Hepatocyte (in vitro differentiated cells): ENCODE measurements at regions not wholly inside any gene's neighbourhood (a gene's known extent, or its start where the extent isn't known, plus 50 kb on each side); places are given as distances from the start of the nearest gene placed in this dataset.

ENCODE experiments used
- DNase-seq: peaks from one replicate; pipeline ENCODE4 v3.0.0-alpha.2; 2016; ENCODE audit warnings: low spot score
- H2AFZ ChIP-seq: fragments of 200-600 bp; sonication (generic); 2 replicates; pipeline ENCODE4 v1.6.0; 2016; ENCODE audit warnings: antibody characterized with exemption, mild to moderate bottlenecking
- H3K27ac ChIP-seq: fragments of 200-600 bp; sonication (generic); 2 replicates; pipeline ENCODE4 v1.5.1; 2016; ENCODE audit warnings: mild to moderate bottlenecking
- H3K27me3 ChIP-seq: fragments of 200-600 bp; sonication (generic); 2 replicates; pipeline ENCODE4 v1.6.1; 2016
- H3K36me3 ChIP-seq: fragments of 200-600 bp; sonication (generic); replicated peaks from 2 replicates; pipeline ENCODE4 v1.5.1; 2016; ENCODE audit warnings: low read depth; ENCODE audit not compliant: insufficient read depth
- H3K4me1 ChIP-seq: fragments of 200-600 bp; sonication (generic); 2 replicates; pipeline ENCODE4 v1.5.1; 2016; ENCODE audit warnings: mild to moderate bottlenecking, moderate library complexity; ENCODE audit not compliant: insufficient read depth
- H3K4me2 ChIP-seq: fragments of 200-600 bp; sonication (generic); 2 replicates; pipeline ENCODE4 v1.6.0; 2016
- H3K4me3 ChIP-seq: fragments of 200-600 bp; sonication (generic); 2 replicates; pipeline ENCODE4 v1.5.1; 2016; ENCODE audit warnings: mild to moderate bottlenecking
- H3K79me2 ChIP-seq: fragments of 200-600 bp; sonication (generic); 2 replicates; pipeline ENCODE4 v1.6.0; 2017; ENCODE audit warnings: mild to moderate bottlenecking
- H3K9me2 ChIP-seq: fragments of 200-600 bp; sonication (generic); replicated peaks from 2 replicates; pipeline ENCODE4 v1.6.0; 2017; ENCODE audit warnings: mild to moderate bottlenecking; ENCODE audit not compliant: insufficient read depth
- H3K9me3 ChIP-seq: fragments of 200-600 bp; sonication (generic); 2 replicates; pipeline ENCODE4 v1.5.1; 2016; ENCODE audit warnings: low read depth, mild to moderate bottlenecking
- H4K20me1 ChIP-seq: fragments of 200-600 bp; sonication (generic); 2 replicates; pipeline ENCODE4 v1.6.0; 2016; ENCODE audit warnings: mild to moderate bottlenecking; ENCODE audit not compliant: insufficient read depth, poor library complexity, severe bottlenecking
- EZH2 ChIP-seq: fragments of 200-600 bp; sonication (generic); IDR thresholded peaks from 2 replicates; pipeline ENCODE4 v1.6.1; 2016; ENCODE audit warnings: antibody characterized with exemption, mild to moderate bottlenecking, borderline replicate concordance
- EZH2phosphoT487 ChIP-seq: fragments of 200-600 bp; sonication (generic); IDR thresholded peaks from one replicate; pipeline ENCODE4 v1.6.1; 2018; ENCODE audit warnings: antibody characterized with exemption, mild to moderate bottlenecking, low read depth, moderate library complexity; ENCODE audit not compliant: unreplicated experiment, severe bottlenecking
- WGBS: methylation state at CpG from one replicate; pipeline ENCODE4 v1.1.6; 2016; ENCODE audit warnings: low lambda C conversion rate; ENCODE audit errors: missing lambda C conversion rate; 5-methylcytosine and 5-hydroxymethylcytosine counted together
- TF ChIP-seq, protein P1 (sequence below): fragments of 200-600 bp; sonication (generic); IDR thresholded peaks from 2 replicates; pipeline ENCODE4 v1.5.1; 2016; ENCODE audit warnings: antibody characterized with exemption, mild to moderate bottlenecking; ENCODE audit not compliant: poor library complexity

DNA sequence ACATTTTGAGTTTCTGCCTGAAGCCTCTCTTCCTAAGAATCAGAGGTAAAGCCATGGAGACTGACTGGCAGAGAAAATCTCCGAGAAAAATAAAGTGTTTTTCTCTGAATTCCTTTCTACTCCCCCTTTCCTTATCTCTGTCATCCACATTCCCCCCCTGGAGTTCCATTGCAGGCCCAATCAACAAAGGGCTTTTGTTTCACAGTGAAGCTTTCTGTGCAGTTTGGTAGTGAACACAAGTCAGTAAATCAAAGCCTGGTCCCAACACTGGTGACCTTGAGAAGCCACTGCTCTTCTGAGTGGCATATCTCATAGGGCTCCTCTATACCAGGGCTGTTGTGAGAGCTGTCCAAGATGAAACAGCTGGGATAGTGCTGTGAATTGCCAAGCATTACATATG is 228.4 kb downstream of the SEC16B start:
- DNase-seq: no peak
- Histone ChIP-seq H3K27ac (no peak overlapping the region), H3K27me3 (no peaks in the 10 kb centered on the region), H3K4me3 (no peak overlapping the region), H3K79me2 (no peaks in the 10 kb centered on the region), H4K20me1 (no peaks in the 10 kb centered on the region), H3K4me2 (no peak overlapping the region), H2AFZ (no peak overlapping the region), H3K4me1 (no peaks in the 10 kb centered on the region), H3K9me3 (no peaks in the 10 kb centered on the region), H3K36me3 (no peaks in the 10 kb centered on the region), H3K9me2 (no peaks in the 10 kb centered on the region)
- WGBS: 32% methylated on average over 1 of the region's 1 CpG
- TF ChIP-seq EZH2: no peak
- TF ChIP-seq, protein P1, sequence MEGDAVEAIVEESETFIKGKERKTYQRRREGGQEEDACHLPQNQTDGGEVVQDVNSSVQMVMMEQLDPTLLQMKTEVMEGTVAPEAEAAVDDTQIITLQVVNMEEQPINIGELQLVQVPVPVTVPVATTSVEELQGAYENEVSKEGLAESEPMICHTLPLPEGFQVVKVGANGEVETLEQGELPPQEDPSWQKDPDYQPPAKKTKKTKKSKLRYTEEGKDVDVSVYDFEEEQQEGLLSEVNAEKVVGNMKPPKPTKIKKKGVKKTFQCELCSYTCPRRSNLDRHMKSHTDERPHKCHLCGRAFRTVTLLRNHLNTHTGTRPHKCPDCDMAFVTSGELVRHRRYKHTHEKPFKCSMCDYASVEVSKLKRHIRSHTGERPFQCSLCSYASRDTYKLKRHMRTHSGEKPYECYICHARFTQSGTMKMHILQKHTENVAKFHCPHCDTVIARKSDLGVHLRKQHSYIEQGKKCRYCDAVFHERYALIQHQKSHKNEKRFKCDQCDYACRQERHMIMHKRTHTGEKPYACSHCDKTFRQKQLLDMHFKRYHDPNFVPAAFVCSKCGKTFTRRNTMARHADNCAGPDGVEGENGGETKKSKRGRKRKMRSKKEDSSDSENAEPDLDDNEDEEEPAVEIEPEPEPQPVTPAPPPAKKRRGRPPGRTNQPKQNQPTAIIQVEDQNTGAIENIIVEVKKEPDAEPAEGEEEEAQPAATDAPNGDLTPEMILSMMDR: no peak
- no peak for TF ChIP-seq EZH2phosphoT487

DNA sequence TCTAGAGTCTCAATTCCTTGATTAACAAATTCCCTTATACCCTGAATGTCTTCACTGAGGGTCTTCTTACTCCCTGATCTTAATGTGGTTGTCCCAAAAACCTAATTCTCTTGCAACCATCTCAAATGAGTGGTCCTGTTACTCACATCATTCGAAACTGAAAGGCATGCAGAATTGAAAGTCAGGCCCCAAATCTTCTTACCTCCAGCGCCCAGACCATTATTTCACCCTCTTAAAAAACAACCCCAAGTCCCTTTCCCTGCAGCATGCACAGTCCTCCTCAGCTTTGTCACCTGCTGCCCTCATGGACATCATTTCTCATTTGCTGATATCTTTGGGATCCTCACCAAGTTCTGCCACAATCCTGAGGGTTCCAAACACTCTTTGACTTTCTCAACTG is 230.1 kb downstream of the SEC16B start:
- no peaks in the 10 kb centered on the region for H3K36me3 ChIP-seq
- H3K4me2 ChIP-seq: no peak overlapping the region
- H3K9me3 ChIP-seq: no peaks in the 10 kb centered on the region
- DNase-seq: no peak
- H3K4me3 ChIP-seq: no peak overlapping the region
- no peaks in the 10 kb centered on the region for H4K20me1 ChIP-seq
- H3K4me1 ChIP-seq: no peaks in the 10 kb centered on the region
- 81% methylated on average over 2 of the region's 2 CpGs for WGBS
- H3K27ac ChIP-seq: no peak overlapping the region
- no peaks in the 10 kb centered on the region for H3K27me3 ChIP-seq
- no peaks in the 10 kb centered on the region for H3K9me2 ChIP-seq
- TF ChIP-seq, protein P1: no peak
- TF ChIP-seq EZH2 (no peak), EZH2phosphoT487 (no peak)
- H2AFZ ChIP-seq: no peak overlapping the region
- H3K79me2 ChIP-seq: no peaks in the 10 kb centered on the region

DNA sequence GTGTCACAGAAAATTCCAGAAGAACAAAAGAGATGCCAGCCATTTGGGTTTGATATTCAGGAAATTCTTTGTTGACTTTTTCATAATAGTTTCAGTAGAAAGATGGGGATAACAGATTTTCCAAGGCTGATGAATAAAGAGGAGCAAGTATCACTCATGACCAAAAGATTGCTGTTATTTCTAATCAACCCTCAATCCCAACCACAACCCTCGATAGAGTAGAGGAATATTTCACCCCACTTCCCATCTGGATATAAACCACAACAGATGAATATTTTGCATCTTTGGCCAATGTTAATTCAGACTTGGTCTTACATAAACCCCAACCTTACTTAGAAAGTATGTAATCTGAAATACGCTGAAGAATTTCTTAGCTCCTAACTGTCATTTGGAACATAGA is 232.4 kb downstream of the SEC16B start:
- Histone ChIP-seq H3K4me3 (no peak overlapping the region), H2AFZ (no peak overlapping the region), H3K36me3 (no peaks in the 10 kb centered on the region), H3K9me3 (no peaks in the 10 kb centered on the region), H3K4me1 (no peaks in the 10 kb centered on the region), H4K20me1 (no peaks in the 10 kb centered on the region), H3K27ac (no peak overlapping the region), H3K4me2 (no peak overlapping the region), H3K79me2 (no peaks in the 10 kb centered on the region), H3K9me2 (no peaks in the 10 kb centered on the region), H3K27me3 (no peaks in the 10 kb centered on the region)
- DNase-seq: no peak
- TF ChIP-seq EZH2phosphoT487 (no peak), EZH2 (no peak)
- TF ChIP-seq, protein P1: no peak
- 89% methylated on average over 2 of the region's 2 CpGs for WGBS

DNA sequence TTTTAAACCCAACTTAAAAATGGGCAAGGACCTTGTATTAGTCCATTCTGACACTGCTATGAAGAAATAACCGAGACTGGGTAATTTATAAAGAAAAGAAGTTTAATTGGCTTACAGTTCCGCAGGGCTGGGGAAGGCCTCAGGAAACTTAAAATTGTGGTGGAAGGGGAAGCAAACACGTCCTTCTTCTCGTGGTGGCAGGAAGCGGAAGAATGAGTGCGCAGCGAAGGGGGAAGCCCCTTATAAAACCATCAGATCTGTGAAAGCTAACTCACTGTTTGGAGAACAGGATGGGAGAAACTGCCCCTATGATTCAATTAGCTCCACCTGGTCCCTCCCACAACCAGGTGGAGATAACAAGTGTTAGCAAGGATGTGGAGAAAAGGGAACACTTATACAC is 237.7 kb downstream of the SEC16B start:
- Histone ChIP-seq H4K20me1 (no peaks in the 10 kb centered on the region), H3K79me2 (no peaks in the 10 kb centered on the region), H3K27ac (no peak overlapping the region), H3K4me3 (no peak overlapping the region), H3K36me3 (no peaks in the 10 kb centered on the region), H3K9me2 (no peaks in the 10 kb centered on the region), H3K4me2 (no peak overlapping the region), H2AFZ (no peak overlapping the region), H3K9me3 (no peaks in the 10 kb centered on the region), H3K4me1 (no peaks in the 10 kb centered on the region), H3K27me3 (no peaks in the 10 kb centered on the region)
- 90% methylated on average over 7 of the region's 7 CpGs for WGBS
- TF ChIP-seq EZH2 (no peak), EZH2phosphoT487 (no peak)
- TF ChIP-seq, protein P1: no peak
- no peak for DNase-seq
